Type B pancreatic cell (in vitro differentiated cells): ENCODE measurements at regions not wholly inside any gene's neighbourhood (a gene's known extent, or its start where the extent isn't known, plus 50 kb on each side); places are given as distances from the start of the nearest gene placed in this dataset.

Experiments
- DNase-seq: peaks from one replicate; pipeline ENCODE4 v3.0.0; 2021; ENCODE audit warnings: mixed read lengths; ENCODE audit not compliant: unreplicated experiment; ENCODE audit errors: extremely low spot score
- H3K27ac Mint-ChIP-seq: 2 replicates; pipeline ENCODE4 v1.8.0; 2021; ENCODE audit warnings: mild to moderate bottlenecking, mixed read lengths
- H3K27me3 Mint-ChIP-seq: 2 replicates; pipeline ENCODE4 v1.8.0; 2021; ENCODE audit warnings: mixed read lengths
- H3K36me3 Mint-ChIP-seq: 2 replicates; pipeline ENCODE4 v1.8.0; 2021; ENCODE audit warnings: mixed read lengths
- H3K4me1 Mint-ChIP-seq: one replicate; pipeline ENCODE4 v1.8.0; 2021; ENCODE audit warnings: mixed read lengths; ENCODE audit not compliant: unreplicated experiment
- H3K4me3 Mint-ChIP-seq: 2 replicates; pipeline ENCODE4 v1.8.0; 2021; ENCODE audit warnings: mild to moderate bottlenecking, mixed read lengths
- H3K9me3 Mint-ChIP-seq: 2 replicates; pipeline ENCODE4 v1.8.0; 2021; ENCODE audit warnings: mixed read lengths
- CTCF ChIP-seq: fragments of 200-600 bp; sonication (generic); conservative IDR thresholded peaks from 2 replicates; pipeline ENCODE4 v1.5.0; 2021; ENCODE audit warnings: antibody characterized with exemption, mild to moderate bottlenecking

DNA sequence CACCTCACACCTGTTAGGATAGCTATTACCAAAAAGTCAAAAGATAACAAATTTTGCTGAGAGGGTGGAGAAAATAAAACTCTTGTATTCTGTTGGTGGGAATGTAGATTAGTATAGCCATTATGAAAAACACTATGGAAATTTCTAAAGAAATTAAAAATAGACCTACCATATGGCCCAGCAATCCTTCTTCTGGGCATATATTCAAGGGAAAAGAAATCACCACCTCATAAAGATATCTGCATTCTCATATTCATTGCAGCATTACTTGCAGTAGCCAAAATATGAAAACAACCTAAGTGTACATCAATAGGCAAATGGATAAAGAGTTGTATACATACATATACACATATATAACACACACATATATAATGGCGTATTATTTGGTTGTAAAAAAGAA, 791.6 kb upstream of the RGS18 start:
- no peak overlapping the region for H3K27ac Mint-ChIP-seq
- no peaks in the 10 kb centered on the region for H3K9me3 Mint-ChIP-seq
- no peak for DNase-seq
- H3K4me1 Mint-ChIP-seq: no peaks in the 10 kb centered on the region
- no peak overlapping the region for H3K4me3 Mint-ChIP-seq
- no peaks in the 10 kb centered on the region for H3K27me3 Mint-ChIP-seq
- H3K36me3 Mint-ChIP-seq: no peaks in the 10 kb centered on the region
- TF ChIP-seq CTCF: no peak

DNA sequence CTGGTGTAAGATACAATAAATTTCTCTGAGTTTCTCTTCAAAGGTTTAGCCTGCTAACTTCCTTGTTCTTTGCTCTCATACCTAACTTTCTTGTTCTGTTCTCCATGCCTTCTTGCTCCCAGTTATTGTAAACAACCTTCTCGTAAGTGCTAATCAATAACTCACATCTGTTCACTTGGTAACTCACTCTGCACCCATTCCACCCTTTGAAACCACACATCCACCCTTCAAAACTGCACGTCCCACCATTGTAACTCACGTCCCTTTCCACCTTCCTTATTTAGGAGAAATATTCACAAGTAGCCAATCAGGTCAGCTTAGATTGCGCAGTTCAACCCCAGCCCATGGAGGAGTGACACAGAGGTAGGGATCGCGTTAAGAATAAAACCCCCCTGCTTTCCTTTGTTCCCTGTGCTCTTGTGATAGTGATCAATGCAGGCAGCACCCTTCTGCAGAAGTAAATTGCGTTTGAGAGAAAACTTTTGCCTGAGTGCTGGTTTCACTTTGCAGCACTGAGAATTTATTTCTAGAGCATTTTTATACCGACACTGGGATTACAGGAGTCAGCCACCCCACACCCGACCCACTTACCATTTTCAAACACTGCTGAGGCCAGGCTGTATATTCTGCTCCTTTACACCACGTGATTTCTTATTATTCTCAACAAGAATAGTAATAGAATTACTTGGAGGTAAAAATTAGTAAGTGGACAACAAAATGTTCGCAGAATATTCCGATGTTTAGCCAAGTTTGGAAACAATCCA, 789.2 kb upstream of the RGS18 start:
- no peaks in the 10 kb centered on the region for H3K9me3 Mint-ChIP-seq
- DNase-seq: no peak
- H3K4me3 Mint-ChIP-seq: peak overlapping the region; percentile 59
- no peaks in the 10 kb centered on the region for H3K4me1 Mint-ChIP-seq
- H3K27ac Mint-ChIP-seq: peak overlapping the region; percentile 40
- H3K36me3 Mint-ChIP-seq: no peaks in the 10 kb centered on the region
- no peaks in the 10 kb centered on the region for H3K27me3 Mint-ChIP-seq
- no peak for TF ChIP-seq CTCF

DNA sequence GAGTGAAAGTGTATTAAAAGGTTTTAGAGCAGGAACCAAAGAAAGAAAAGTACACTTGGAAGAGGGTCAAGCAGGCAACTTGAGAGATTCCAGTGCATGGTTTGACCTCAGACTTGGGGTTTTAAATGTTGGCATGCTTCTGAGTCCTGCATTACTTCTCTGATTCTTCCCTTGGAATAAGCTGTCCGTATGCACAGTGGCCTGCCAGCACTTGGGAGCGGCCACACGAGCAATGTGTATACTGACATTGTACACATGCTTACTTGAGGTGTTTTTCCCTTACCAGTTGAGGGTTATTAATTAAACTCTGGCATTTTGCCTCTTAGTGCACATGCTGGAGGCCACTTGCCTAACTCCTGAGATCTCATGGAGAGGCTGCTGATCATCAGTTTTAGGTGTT, 786.6 kb upstream of the RGS18 start:
- H3K9me3 Mint-ChIP-seq: no peaks in the 10 kb centered on the region
- H3K4me3 Mint-ChIP-seq: no peak overlapping the region
- no peaks in the 10 kb centered on the region for H3K36me3 Mint-ChIP-seq
- H3K27me3 Mint-ChIP-seq: no peaks in the 10 kb centered on the region
- no peaks in the 10 kb centered on the region for H3K4me1 Mint-ChIP-seq
- no peak overlapping the region for H3K27ac Mint-ChIP-seq
- TF ChIP-seq CTCF: no peak
- DNase-seq: no peak

DNA sequence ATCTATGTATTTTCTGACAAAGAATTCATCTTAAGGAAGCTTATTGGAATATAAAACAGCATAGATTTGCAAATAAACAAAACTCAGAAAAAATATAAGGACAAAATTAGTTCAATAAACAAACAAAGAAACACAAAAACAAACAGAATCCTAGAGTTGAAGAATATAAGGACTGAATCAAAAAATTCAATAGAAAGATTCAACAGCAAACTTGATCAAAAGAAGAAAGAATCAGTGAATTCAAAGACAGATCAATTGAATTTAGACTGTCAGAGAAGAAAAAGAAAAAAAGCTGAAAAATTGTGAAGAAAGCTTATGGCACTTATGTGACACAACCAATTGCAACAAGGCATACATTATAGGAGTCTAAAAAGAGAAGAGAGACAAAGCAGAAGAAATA, 770.0 kb upstream of the RGS18 start:
- Mint-ChIP-seq H3K9me3 (no peaks in the 10 kb centered on the region), H3K27me3 (no peaks in the 10 kb centered on the region), H3K4me3 (no peak overlapping the region), H3K4me1 (no peaks in the 10 kb centered on the region), H3K27ac (no peak overlapping the region), H3K36me3 (no peaks in the 10 kb centered on the region)
- DNase-seq: no peak
- TF ChIP-seq CTCF: no peak

GRCh38 chr1:191396622-191397021, 761.6 kb upstream of the RGS18 start:
- no peaks in the 10 kb centered on the region for H3K27me3 Mint-ChIP-seq
- H3K9me3 Mint-ChIP-seq: peaks cover 14% of the 10 kb centered on the region
- DNase-seq: no peak
- no peak overlapping the region for H3K4me3 Mint-ChIP-seq
- no peaks in the 10 kb centered on the region for H3K4me1 Mint-ChIP-seq
- H3K36me3 Mint-ChIP-seq: no peaks in the 10 kb centered on the region
- no peak overlapping the region for H3K27ac Mint-ChIP-seq
- TF ChIP-seq CTCF: no peak
